K562 (cell line): ENCODE measurements at regions not wholly inside any gene's neighbourhood (a gene's known extent, or its start where the extent isn't known, plus 50 kb on each side); places are given as distances from the start of the nearest gene placed in this dataset.

Source experiments
- FOXA3 ChIP-seq, 2 experiments: fragments of 450-650 bp in 1 of 2; sonication (generic) in 1 of 2; formaldehyde crosslinking; IDR thresholded peaks in 1 of 2; conservative IDR thresholded peaks in 1 of 2; 2 replicates each; pipeline versions ENCODE4 v1.4.0 to v1.8.0; 2020 to 2022; ENCODE audit warnings: mild to moderate bottlenecking in 2 of 2, missing genetic modification reagents in 1 of 2
- ZNF318 ChIP-seq, 2 experiments: fragments of 450-650 bp; IDR thresholded peaks; 2 replicates each; pipeline ENCODE4 v1.6.1; 2016; ENCODE audit warnings: mild to moderate bottlenecking in 2 of 2, borderline replicate concordance in 1 of 2, low read depth in 1 of 2, moderate library complexity in 1 of 2

- TF ChIP-seq ZNF318 (IDR thresholded peaks at IDR 0.05; ENCODE audit: borderline replicate concordance in 1 of 2, low read depth in 1 of 2) (no peak), FOXA3 (CRISPR knock-in tag; conservative IDR thresholded peaks at IDR 0.05 in 1 of 2, IDR thresholded peaks at IDR 0.05 in 1 of 2) (no peak)
- TF ChIP-seq, all 486 proteins: peak for 0
These were observed 374.3 kb downstream of the CDH26 start (continued) for GRCh38 chr20:60332523-60332922.
